Central memory CD8-positive, alpha-beta T cell (primary cell): ENCODE measurements at regions not wholly inside any gene's neighbourhood (a gene's known extent, or its start where the extent isn't known, plus 50 kb on each side); places are given as distances from the start of the nearest gene placed in this dataset.

Experiments
- ATAC-seq: fragments of 150-1000 bp; cut with Tn5 transposase; replicated peaks from 2 replicates; pipeline ENCODE4 v1.10.0; 2022; ENCODE audit warnings: mild to moderate bottlenecking, moderate FRiP score, moderate number of reproducible peaks; ENCODE audit not compliant: poor library complexity, severe bottlenecking; ENCODE audit errors: extremely low read depth
- DNase-seq, 2 donors: peaks; one replicate each; pipeline ENCODE4 v3.0.0; 2021; ENCODE audit warnings: low spot score in 2 of 2
- H3K27ac Mint-ChIP-seq: one replicate; pipeline ENCODE4 v1.8.0; 2022; ENCODE audit warnings: low read depth, mild to moderate bottlenecking, moderate library complexity, mixed read lengths
- H3K27me3 Mint-ChIP-seq: one replicate; pipeline ENCODE4 v1.8.0; 2022; ENCODE audit warnings: mixed read lengths
- H3K36me3 Mint-ChIP-seq: one replicate; pipeline ENCODE4 v1.8.0; 2022; ENCODE audit warnings: mild to moderate bottlenecking, moderate library complexity, mixed read lengths; ENCODE audit not compliant: insufficient read depth
- H3K4me1 Mint-ChIP-seq: one replicate; pipeline ENCODE4 v1.8.0; 2022; ENCODE audit warnings: mixed read lengths
- H3K4me3 Mint-ChIP-seq: one replicate; pipeline ENCODE4 v1.8.0; 2022; ENCODE audit warnings: mild to moderate bottlenecking, moderate library complexity, mixed read lengths
- H3K9me3 Mint-ChIP-seq: one replicate; pipeline ENCODE4 v1.8.0; 2022; ENCODE audit warnings: mixed read lengths

GRCh38 chr9:11366585-11367129 lies 753.9 kb upstream of the PTPRD start:
- no peak overlapping the region for H3K4me3 Mint-ChIP-seq
- no peaks in the 10 kb centered on the region for H3K36me3 Mint-ChIP-seq
- H3K9me3 Mint-ChIP-seq = peaks cover 6% of the 10 kb centered on the region
- H3K4me1 Mint-ChIP-seq = no peaks in the 10 kb centered on the region
- DNase-seq (no peak), ATAC-seq (no peak)
- H3K27me3 Mint-ChIP-seq = no peaks in the 10 kb centered on the region
- no peak overlapping the region for H3K27ac Mint-ChIP-seq

- H3K9me3 Mint-ChIP-seq = peaks cover 12% of the 10 kb centered on the region
- no peak overlapping the region for H3K27ac Mint-ChIP-seq
- DNase-seq (no peak), ATAC-seq (no peak)
- no peak overlapping the region for H3K4me3 Mint-ChIP-seq
- no peaks in the 10 kb centered on the region for H3K27me3 Mint-ChIP-seq
- H3K36me3 Mint-ChIP-seq = no peaks in the 10 kb centered on the region
- no peaks in the 10 kb centered on the region for H3K4me1 Mint-ChIP-seq
Measured at GRCh38 chr9:11374926-11375325, 762.1 kb upstream of the PTPRD start.

GRCh38 chr9:11402621-11403020 lies 789.8 kb upstream of the PTPRD start:
- Mint-ChIP-seq H3K36me3 (no peaks in the 10 kb centered on the region), H3K4me3 (no peak overlapping the region), H3K27ac (no peak overlapping the region), H3K4me1 (no peaks in the 10 kb centered on the region), H3K9me3 (peaks cover 33% of the 10 kb centered on the region), H3K27me3 (no peaks in the 10 kb centered on the region)
- no peak for ATAC-seq
- DNase-seq = no peak

GRCh38 chr9:11414241-11414640 lies 801.4 kb upstream of the PTPRD start:
- no peaks in the 10 kb centered on the region for H3K4me1 Mint-ChIP-seq
- no peaks in the 10 kb centered on the region for H3K36me3 Mint-ChIP-seq
- H3K27me3 Mint-ChIP-seq = no peaks in the 10 kb centered on the region
- no peak overlapping the region for H3K4me3 Mint-ChIP-seq
- ATAC-seq = no peak
- DNase-seq = no peak
- H3K27ac Mint-ChIP-seq = no peak overlapping the region
- peaks cover 14% of the 10 kb centered on the region for H3K9me3 Mint-ChIP-seq

GRCh38 chr9:11417782-11418181 lies 805.0 kb upstream of the PTPRD start:
- H3K27ac Mint-ChIP-seq = no peak overlapping the region
- H3K36me3 Mint-ChIP-seq = no peaks in the 10 kb centered on the region
- H3K4me1 Mint-ChIP-seq = no peaks in the 10 kb centered on the region

GRCh38 chr9:11431490-11431889 lies 818.7 kb upstream of the PTPRD start:
- no peak for ATAC-seq
- no peaks in the 10 kb centered on the region for H3K36me3 Mint-ChIP-seq
- no peak for DNase-seq
- H3K4me1 Mint-ChIP-seq = no peaks in the 10 kb centered on the region
- H3K27me3 Mint-ChIP-seq = no peaks in the 10 kb centered on the region
- H3K4me3 Mint-ChIP-seq = no peak overlapping the region
- no peak overlapping the region for H3K27ac Mint-ChIP-seq
- H3K9me3 Mint-ChIP-seq = peaks cover 27% of the 10 kb centered on the region

More at GRCh38 chr9:11417782-11418181, 805.0 kb upstream of the PTPRD start:
- ATAC-seq (no peak), DNase-seq (no peak)
- Mint-ChIP-seq H3K9me3 (peaks cover 27% of the 10 kb centered on the region), H3K27me3 (no peaks in the 10 kb centered on the region), H3K4me3 (no peak overlapping the region)

GRCh38 chr9:11432361-11432760 lies 819.6 kb upstream of the PTPRD start:
- H3K4me3 Mint-ChIP-seq = no peak overlapping the region
- no peaks in the 10 kb centered on the region for H3K36me3 Mint-ChIP-seq
- H3K27ac Mint-ChIP-seq = no peak overlapping the region
- H3K4me1 Mint-ChIP-seq = no peaks in the 10 kb centered on the region
- ATAC-seq = no peak
- H3K27me3 Mint-ChIP-seq = no peaks in the 10 kb centered on the region
- peaks cover 24% of the 10 kb centered on the region for H3K9me3 Mint-ChIP-seq
- no peak for DNase-seq

- no peaks in the 10 kb centered on the region for H3K27me3 Mint-ChIP-seq
- DNase-seq (no peak), ATAC-seq (no peak)
- no peak overlapping the region for H3K4me3 Mint-ChIP-seq
- no peaks in the 10 kb centered on the region for H3K4me1 Mint-ChIP-seq
- H3K9me3 Mint-ChIP-seq = peaks cover 42% of the 10 kb centered on the region
- no peak overlapping the region for H3K27ac Mint-ChIP-seq
- H3K36me3 Mint-ChIP-seq = no peaks in the 10 kb centered on the region
Measured at GRCh38 chr9:11443631-11444030, 830.8 kb upstream of the PTPRD start.

- ATAC-seq (no peak), DNase-seq (no peak)
- Mint-ChIP-seq H3K9me3 (peaks cover 5% of the 10 kb centered on the region), H3K4me1 (no peaks in the 10 kb centered on the region), H3K27ac (no peak overlapping the region), H3K4me3 (no peak overlapping the region), H3K36me3 (no peaks in the 10 kb centered on the region), H3K27me3 (no peaks in the 10 kb centered on the region)
Measured at GRCh38 chr9:11457825-11458790, 845.3 kb upstream of the PTPRD start.

- ATAC-seq (no peak), DNase-seq (no peak)
- Mint-ChIP-seq H3K4me1 (no peaks in the 10 kb centered on the region), H3K36me3 (no peaks in the 10 kb centered on the region), H3K9me3 (no peaks in the 10 kb centered on the region), H3K27me3 (no peaks in the 10 kb centered on the region), H3K27ac (no peak overlapping the region), H3K4me3 (no peak overlapping the region)
Measured at GRCh38 chr9:11469745-11470144, 856.9 kb upstream of the PTPRD start.

- H3K27me3 Mint-ChIP-seq = no peaks in the 10 kb centered on the region
- no peak for DNase-seq
- H3K9me3 Mint-ChIP-seq = no peaks in the 10 kb centered on the region
- no peak overlapping the region for H3K4me3 Mint-ChIP-seq
- H3K36me3 Mint-ChIP-seq = no peaks in the 10 kb centered on the region
- no peak for ATAC-seq
- no peaks in the 10 kb centered on the region for H3K4me1 Mint-ChIP-seq
- H3K27ac Mint-ChIP-seq = no peak overlapping the region
Measured at GRCh38 chr9:11471321-11471720, 858.5 kb upstream of the PTPRD start.

GRCh38 chr9:11500780-11501179 lies 888.0 kb upstream of the PTPRD start:
- no peak overlapping the region for H3K4me3 Mint-ChIP-seq
- H3K27ac Mint-ChIP-seq = no peak overlapping the region
- no peaks in the 10 kb centered on the region for H3K36me3 Mint-ChIP-seq
- no peaks in the 10 kb centered on the region for H3K4me1 Mint-ChIP-seq
- H3K27me3 Mint-ChIP-seq = no peaks in the 10 kb centered on the region
- DNase-seq (no peak), ATAC-seq (no peak)
- peaks cover 23% of the 10 kb centered on the region for H3K9me3 Mint-ChIP-seq

GRCh38 chr9:11506980-11507379 lies 894.2 kb upstream of the PTPRD start:
- ATAC-seq (no peak), DNase-seq (no peak)
- Mint-ChIP-seq H3K36me3 (no peaks in the 10 kb centered on the region), H3K9me3 (peaks cover 15% of the 10 kb centered on the region), H3K27me3 (no peaks in the 10 kb centered on the region), H3K27ac (no peak overlapping the region), H3K4me1 (no peaks in the 10 kb centered on the region), H3K4me3 (no peak overlapping the region)
